Tibial nerve (tissue), 4 donors: ENCODE measurements at regions not wholly inside any gene's neighbourhood (a gene's known extent, or its start where the extent isn't known, plus 50 kb on each side); places are given as distances from the start of the nearest gene placed in this dataset.

ENCODE experiments used
- DNase-seq, 2 donors: peaks; one replicate each; pipeline ENCODE4 v3.0.0-alpha.2; 2019; ENCODE audit warnings: low spot score in 2 of 2
- H3K27ac ChIP-seq, 4 donors: fragments of 200-600 bp; sonication (generic) in 3 of 4; one replicate each; pipeline ENCODE4 v1.5.1; 2017 to 2019; ENCODE audit warnings: mild to moderate bottlenecking in 1 of 4
- H3K27me3 ChIP-seq, 2 donors: fragments of 200-600 bp; sonication (generic) in 1 of 2; one replicate each; pipeline versions ENCODE4 v1.5.1 to v1.6.0; 2017 to 2019
- H3K36me3 ChIP-seq, 3 donors: fragments of 200-600 bp; sonication (generic); one replicate each; pipeline ENCODE4 v1.5.1; 2018 to 2019
- H3K4me1 ChIP-seq, 4 donors: fragments of 200-600 bp; sonication (generic) in 3 of 4; one replicate each; pipeline ENCODE4 v1.5.1; 2017 to 2019
- H3K4me3 ChIP-seq, 4 donors: fragments of 200-600 bp; sonication (generic) in 3 of 4; one replicate each; pipeline ENCODE4 v1.5.1; 2017 to 2019; ENCODE audit warnings: mild to moderate bottlenecking in 1 of 4, moderate library complexity in 1 of 4
- H3K9me3 ChIP-seq, 4 donors: fragments of 200-600 bp; sonication (generic) in 3 of 4; one replicate each; pipeline ENCODE4 v1.5.1; 2017 to 2019
- EP300 ChIP-seq, 2 donors: sonication (generic); formaldehyde crosslinking; IDR thresholded peaks; one replicate each; pipeline ENCODE4 v1.6.1; 2017; ENCODE audit warnings: antibody characterized with exemption in 2 of 2, mild to moderate bottlenecking in 1 of 2
- POLR2A ChIP-seq, 2 donors: fragments of 450-650 bp; IDR thresholded peaks; one replicate each; pipeline ENCODE4 v1.6.1; 2017; ENCODE audit warnings: antibody characterized with exemption in 2 of 2, mild to moderate bottlenecking in 2 of 2, moderate library complexity in 2 of 2
- WGBS, 2 donors: methylation state at CpG; one replicate each; pipeline ENCODE4 v1.1.5; 2018; 5-methylcytosine and 5-hydroxymethylcytosine counted together
- TF ChIP-seq, protein P1 (sequence below), 5 experiments: fragments of 200-600 bp in 3 of 5; fragments of 450-650 bp in 2 of 5; sonication (generic) in 3 of 5; IDR thresholded peaks; one replicate each; pipeline ENCODE4 v1.5.1; 2016 to 2019; ENCODE audit warnings: antibody characterized with exemption in 5 of 5, mild to moderate bottlenecking in 3 of 5, moderate library complexity in 2 of 5

- Histone ChIP-seq H3K4me1 (no peaks in the 10 kb centered on the region), H3K4me3 (no peak overlapping the region), H3K36me3 (no peaks in the 10 kb centered on the region), H3K27me3 (peaks cover 0 to 2% of the 10 kb centered on the region in 2 donors), H3K27ac (no peak overlapping the region), H3K9me3 (no peaks in the 10 kb centered on the region)
- TF ChIP-seq, protein P1, sequence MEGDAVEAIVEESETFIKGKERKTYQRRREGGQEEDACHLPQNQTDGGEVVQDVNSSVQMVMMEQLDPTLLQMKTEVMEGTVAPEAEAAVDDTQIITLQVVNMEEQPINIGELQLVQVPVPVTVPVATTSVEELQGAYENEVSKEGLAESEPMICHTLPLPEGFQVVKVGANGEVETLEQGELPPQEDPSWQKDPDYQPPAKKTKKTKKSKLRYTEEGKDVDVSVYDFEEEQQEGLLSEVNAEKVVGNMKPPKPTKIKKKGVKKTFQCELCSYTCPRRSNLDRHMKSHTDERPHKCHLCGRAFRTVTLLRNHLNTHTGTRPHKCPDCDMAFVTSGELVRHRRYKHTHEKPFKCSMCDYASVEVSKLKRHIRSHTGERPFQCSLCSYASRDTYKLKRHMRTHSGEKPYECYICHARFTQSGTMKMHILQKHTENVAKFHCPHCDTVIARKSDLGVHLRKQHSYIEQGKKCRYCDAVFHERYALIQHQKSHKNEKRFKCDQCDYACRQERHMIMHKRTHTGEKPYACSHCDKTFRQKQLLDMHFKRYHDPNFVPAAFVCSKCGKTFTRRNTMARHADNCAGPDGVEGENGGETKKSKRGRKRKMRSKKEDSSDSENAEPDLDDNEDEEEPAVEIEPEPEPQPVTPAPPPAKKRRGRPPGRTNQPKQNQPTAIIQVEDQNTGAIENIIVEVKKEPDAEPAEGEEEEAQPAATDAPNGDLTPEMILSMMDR (IDR thresholded peaks at IDR 0.05): no peak
- no peak for TF ChIP-seq EP300 (IDR thresholded peaks at IDR 0.05)
- TF ChIP-seq POLR2A (IDR thresholded peaks at IDR 0.05): no peak
- no peak for DNase-seq
Observed at GRCh38 chr9:2486988-2487387, 134.6 kb upstream of the VLDLR start.

- no peak for DNase-seq
- Histone ChIP-seq H3K4me3 (no peak overlapping the region), H3K4me1 (peaks cover 0 to 4% (median 0%) of the 10 kb centered on the region in 4 donors), H3K9me3 (no peaks in the 10 kb centered on the region), H3K36me3 (no peaks in the 10 kb centered on the region), H3K27me3 (peaks cover 0 to 2% of the 10 kb centered on the region in 2 donors), H3K27ac (no peak overlapping the region)
- TF ChIP-seq POLR2A (IDR thresholded peaks at IDR 0.05) (no peak), EP300 (IDR thresholded peaks at IDR 0.05) (no peak)
- TF ChIP-seq, protein P1 (IDR thresholded peaks at IDR 0.05): no peak
- WGBS, 2 donors: 26 to 30% methylated on average over 2 of the region's 2 CpGs
Observed at GRCh38 chr9:2489838-2490314, 131.7 kb upstream of the VLDLR start.

DNA sequence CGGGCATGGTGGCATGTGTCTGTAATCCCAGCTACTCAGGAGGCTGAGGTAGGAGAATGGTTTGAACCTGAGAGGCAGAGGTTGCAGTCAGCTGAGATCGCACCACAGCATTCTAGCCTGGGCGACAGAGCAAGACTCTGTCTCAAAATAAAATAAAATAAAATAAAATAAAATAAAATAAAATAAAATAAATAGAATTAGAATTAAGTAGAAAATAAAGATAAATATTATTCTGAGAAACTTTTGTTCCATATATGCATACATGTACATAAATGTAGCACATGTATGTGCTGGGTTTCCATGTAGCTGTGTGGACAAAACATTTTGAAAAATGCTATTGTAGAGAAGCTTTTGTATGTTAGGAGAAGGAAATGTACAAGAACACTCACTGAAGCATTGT lies 129.4 kb upstream of the VLDLR start:
- peaks cover 0 to 2% of the 10 kb centered on the region in 2 donors for H3K27me3 ChIP-seq
- TF ChIP-seq POLR2A (IDR thresholded peaks at IDR 0.05): no peak
- no peak for TF ChIP-seq EP300 (IDR thresholded peaks at IDR 0.05)
- TF ChIP-seq, protein P1 (IDR thresholded peaks at IDR 0.05): no peak

GRCh38 chr9:2493109-2493508 lies 128.5 kb upstream of the VLDLR start:
- Histone ChIP-seq H3K4me1 (peaks cover 0 to 4% (median 0%) of the 10 kb centered on the region in 4 donors), H3K4me3 (no peak overlapping the region), H3K36me3 (no peaks in the 10 kb centered on the region), H3K27ac (no peak overlapping the region), H3K9me3 (no peaks in the 10 kb centered on the region), H3K27me3 (no peaks in the 10 kb centered on the region)
- no peak for DNase-seq
- TF ChIP-seq EP300 (IDR thresholded peaks at IDR 0.05): no peak
- 64 to 77% methylated on average over 2 of the region's 2 CpGs for WGBS, 2 donors

More for the DNA sequence above, 129.4 kb upstream of the VLDLR start:
- Histone ChIP-seq H3K4me3 (no peak overlapping the region), H3K27ac (no peak overlapping the region), H3K36me3 (no peaks in the 10 kb centered on the region), H3K9me3 (no peaks in the 10 kb centered on the region), H3K4me1 (peaks cover 0 to 4% (median 0%) of the 10 kb centered on the region in 4 donors)
- 93 to 97% methylated on average over 3 of the region's 3 CpGs for WGBS, 2 donors
- no peak for DNase-seq

DNA sequence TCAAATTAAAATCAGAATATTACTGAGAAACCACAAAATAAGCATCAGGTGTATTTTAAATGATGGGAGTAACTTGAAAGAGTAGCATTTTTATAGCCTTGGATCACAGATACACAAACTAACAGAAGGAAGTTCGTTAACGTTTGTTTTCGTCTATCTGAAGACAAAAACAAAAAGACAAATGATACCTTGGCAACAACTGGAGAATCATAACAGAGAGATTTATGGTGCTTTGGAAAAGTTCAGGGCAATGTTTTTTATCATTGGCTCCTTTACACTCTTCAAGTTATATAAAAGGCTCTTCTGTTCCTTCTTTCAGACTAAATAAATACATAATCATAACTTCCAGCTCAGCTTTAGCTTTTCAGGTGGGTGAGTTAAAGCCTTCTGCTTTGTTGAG lies 128.1 kb upstream of the VLDLR start:
- Histone ChIP-seq H3K27ac (no peak overlapping the region), H3K4me3 (no peak overlapping the region), H3K9me3 (no peaks in the 10 kb centered on the region), H3K27me3 (no peaks in the 10 kb centered on the region), H3K36me3 (no peaks in the 10 kb centered on the region), H3K4me1 (peaks cover 0 to 4% (median 0%) of the 10 kb centered on the region in 4 donors)
- 42 to 45% methylated on average over 3 of the region's 3 CpGs for WGBS, 2 donors
- DNase-seq: no peak
- TF ChIP-seq EP300 (IDR thresholded peaks at IDR 0.05): no peak
- TF ChIP-seq, protein P1 (IDR thresholded peaks at IDR 0.05): no peak
- TF ChIP-seq POLR2A (IDR thresholded peaks at IDR 0.05): no peak

GRCh38 chr9:2494562-2494961 lies 127.0 kb upstream of the VLDLR start:
- WGBS, 2 donors: 93 to 95% methylated on average over 2 of the region's 2 CpGs

More at GRCh38 chr9:2494562-2494961, 127.0 kb upstream of the VLDLR start:
- Histone ChIP-seq H3K4me1 (peaks cover 0 to 4% (median 0%) of the 10 kb centered on the region in 4 donors), H3K4me3 (no peak overlapping the region), H3K36me3 (no peaks in the 10 kb centered on the region), H3K27me3 (no peaks in the 10 kb centered on the region), H3K27ac (no peak overlapping the region), H3K9me3 (no peaks in the 10 kb centered on the region)
- TF ChIP-seq, protein P1 (IDR thresholded peaks at IDR 0.05): no peak
- TF ChIP-seq EP300 (IDR thresholded peaks at IDR 0.05) (no peak), POLR2A (IDR thresholded peaks at IDR 0.05) (no peak)
- DNase-seq: no peak
